Progenitor cell of endocrine pancreas (in vitro differentiated cells): ENCODE measurements at regions not wholly inside any gene's neighbourhood (a gene's known extent, or its start where the extent isn't known, plus 50 kb on each side); places are given as distances from the start of the nearest gene placed in this dataset.

Experiments used
- DNase-seq: peaks from one replicate; pipeline ENCODE4 v3.0.0; 2021; ENCODE audit warnings: low spot score; ENCODE audit not compliant: unreplicated experiment
- H3K27ac Mint-ChIP-seq: 2 replicates; pipeline ENCODE4 v1.8.0; 2021; ENCODE audit warnings: mild to moderate bottlenecking, moderate library complexity, mixed read lengths
- H3K27me3 Mint-ChIP-seq: 2 replicates; pipeline ENCODE4 v1.8.0; 2021; ENCODE audit warnings: mixed read lengths
- H3K36me3 Mint-ChIP-seq: 2 replicates; pipeline ENCODE4 v1.8.0; 2022; ENCODE audit warnings: mixed read lengths; ENCODE audit not compliant: insufficient read depth
- H3K4me1 Mint-ChIP-seq: 2 replicates; pipeline ENCODE4 v1.8.0; 2021; ENCODE audit warnings: low read depth, mixed read lengths
- H3K4me3 Mint-ChIP-seq: 2 replicates; pipeline ENCODE4 v1.8.0; 2021; ENCODE audit warnings: low read depth, mild to moderate bottlenecking, moderate library complexity, mixed read lengths
- H3K9me3 Mint-ChIP-seq: 2 replicates; pipeline ENCODE4 v1.8.0; 2021; ENCODE audit warnings: low read depth, mixed read lengths
- TF ChIP-seq, protein P1 (sequence below): fragments of 200-600 bp; sonication (generic); IDR thresholded peaks from one replicate; pipeline ENCODE4 v1.5.0; 2021; ENCODE audit warnings: antibody characterized with exemption, mild to moderate bottlenecking; ENCODE audit not compliant: unreplicated experiment

DNA sequence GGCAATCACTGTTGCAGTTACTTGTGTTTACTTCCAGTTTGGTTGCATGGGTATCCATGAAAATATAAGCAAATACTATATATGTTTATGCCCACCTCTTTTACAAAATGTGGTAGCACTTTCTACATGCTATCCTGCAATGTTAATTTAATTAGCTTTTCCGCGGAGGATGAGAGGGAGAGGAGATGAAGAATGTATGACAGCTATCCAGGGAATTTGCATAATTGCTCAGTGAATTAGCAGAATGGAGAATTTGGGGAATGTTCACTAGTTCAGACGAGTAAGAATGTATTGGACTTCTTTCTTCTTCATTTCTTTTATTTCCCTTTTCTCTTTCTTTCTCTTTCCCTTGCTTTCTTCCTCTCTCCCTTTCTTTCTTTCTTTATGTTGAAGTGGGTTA is 140.7 kb upstream of the SLC28A3 start:
- Mint-ChIP-seq H3K36me3 (no peaks in the 10 kb centered on the region), H3K4me1 (peaks cover 2% of the 10 kb centered on the region), H3K27ac (no peak overlapping the region), H3K27me3 (peaks cover 3% of the 10 kb centered on the region), H3K4me3 (no peak overlapping the region), H3K9me3 (peaks cover 4% of the 10 kb centered on the region)
- DNase-seq = no peak
- TF ChIP-seq, protein P1, sequence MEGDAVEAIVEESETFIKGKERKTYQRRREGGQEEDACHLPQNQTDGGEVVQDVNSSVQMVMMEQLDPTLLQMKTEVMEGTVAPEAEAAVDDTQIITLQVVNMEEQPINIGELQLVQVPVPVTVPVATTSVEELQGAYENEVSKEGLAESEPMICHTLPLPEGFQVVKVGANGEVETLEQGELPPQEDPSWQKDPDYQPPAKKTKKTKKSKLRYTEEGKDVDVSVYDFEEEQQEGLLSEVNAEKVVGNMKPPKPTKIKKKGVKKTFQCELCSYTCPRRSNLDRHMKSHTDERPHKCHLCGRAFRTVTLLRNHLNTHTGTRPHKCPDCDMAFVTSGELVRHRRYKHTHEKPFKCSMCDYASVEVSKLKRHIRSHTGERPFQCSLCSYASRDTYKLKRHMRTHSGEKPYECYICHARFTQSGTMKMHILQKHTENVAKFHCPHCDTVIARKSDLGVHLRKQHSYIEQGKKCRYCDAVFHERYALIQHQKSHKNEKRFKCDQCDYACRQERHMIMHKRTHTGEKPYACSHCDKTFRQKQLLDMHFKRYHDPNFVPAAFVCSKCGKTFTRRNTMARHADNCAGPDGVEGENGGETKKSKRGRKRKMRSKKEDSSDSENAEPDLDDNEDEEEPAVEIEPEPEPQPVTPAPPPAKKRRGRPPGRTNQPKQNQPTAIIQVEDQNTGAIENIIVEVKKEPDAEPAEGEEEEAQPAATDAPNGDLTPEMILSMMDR = no peak

DNA sequence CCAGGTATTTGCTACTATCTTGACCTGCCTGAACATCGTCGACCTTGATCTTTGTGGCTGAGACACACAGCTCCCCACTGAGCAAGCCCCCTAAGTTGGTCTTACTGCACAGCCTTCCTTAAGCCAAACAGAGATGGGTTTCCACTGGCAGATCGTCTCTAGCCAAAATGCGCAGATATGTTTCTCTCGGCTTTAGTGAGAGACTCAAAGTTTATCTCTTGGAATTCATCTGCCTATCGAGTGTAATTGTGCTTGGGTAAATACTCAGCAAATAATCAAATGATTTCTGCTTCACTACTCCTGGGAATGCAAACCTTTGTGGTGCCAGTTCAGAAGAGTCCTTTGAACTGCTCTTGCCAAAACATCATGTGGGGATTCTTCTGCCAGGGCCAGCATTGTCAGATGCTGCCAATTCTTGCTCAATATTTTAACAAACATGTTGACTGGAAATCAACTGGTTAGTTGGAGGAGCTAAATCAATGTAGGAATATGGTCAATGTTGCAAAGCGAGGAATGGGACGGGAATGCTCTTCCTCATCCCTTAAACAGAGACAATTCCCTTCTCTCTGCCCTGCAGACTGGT is 141.2 kb upstream of the SLC28A3 start:
- peaks cover 4% of the 10 kb centered on the region for H3K9me3 Mint-ChIP-seq
- no peak overlapping the region for H3K4me3 Mint-ChIP-seq
- H3K27me3 Mint-ChIP-seq = peaks cover 3% of the 10 kb centered on the region
- no peak overlapping the region for H3K27ac Mint-ChIP-seq
- TF ChIP-seq, protein P1 = no peak
- peaks cover 2% of the 10 kb centered on the region for H3K4me1 Mint-ChIP-seq
- DNase-seq = no peak
- no peaks in the 10 kb centered on the region for H3K36me3 Mint-ChIP-seq

DNA sequence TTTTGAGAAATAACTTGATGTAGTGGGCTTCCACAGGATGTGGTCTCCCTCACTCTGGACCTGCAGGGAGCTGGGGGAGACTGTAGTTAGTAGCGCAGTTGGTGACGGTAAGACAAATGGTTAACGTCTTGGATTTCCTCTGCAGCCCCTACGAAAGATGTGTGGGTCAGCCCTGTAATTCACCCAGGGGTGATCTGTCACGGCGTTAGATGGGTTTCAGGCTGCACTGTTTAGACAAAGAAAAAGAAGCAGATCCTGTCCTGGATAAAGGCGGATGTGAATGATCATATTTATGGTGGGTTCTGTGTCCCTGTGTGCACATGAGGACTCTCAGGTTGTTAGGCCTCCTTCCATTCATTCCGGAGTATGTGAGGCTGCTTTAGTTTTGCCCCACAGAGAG is 142.0 kb upstream of the SLC28A3 start:
- Mint-ChIP-seq H3K4me1 (peaks cover 2% of the 10 kb centered on the region), H3K4me3 (no peak overlapping the region), H3K27me3 (peaks cover 3% of the 10 kb centered on the region), H3K9me3 (peaks cover 4% of the 10 kb centered on the region), H3K36me3 (no peaks in the 10 kb centered on the region), H3K27ac (no peak overlapping the region)
- no peak for DNase-seq
- TF ChIP-seq, protein P1 = no peak

DNA sequence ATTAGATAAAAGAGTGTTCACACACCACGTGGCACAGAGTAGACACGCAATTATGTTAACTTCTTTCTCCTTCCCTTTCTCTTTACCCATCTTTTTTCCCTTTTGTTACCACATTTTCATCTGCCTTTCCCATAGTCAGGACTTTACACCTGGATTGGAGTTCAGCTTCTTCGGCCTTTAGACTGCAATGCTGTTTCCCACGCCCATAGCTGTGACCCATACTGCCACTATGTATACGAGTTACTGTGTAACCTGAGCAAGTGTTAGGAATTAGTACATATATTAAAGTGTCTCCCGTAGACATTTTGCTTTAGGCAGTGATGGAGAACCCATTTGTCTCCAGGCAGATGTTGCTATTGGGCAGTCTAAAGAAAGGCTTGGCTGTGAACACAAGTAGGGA is 143.6 kb upstream of the SLC28A3 start:
- DNase-seq = no peak
- TF ChIP-seq, protein P1 = no peak
- H3K36me3 Mint-ChIP-seq = no peaks in the 10 kb centered on the region
- H3K4me1 Mint-ChIP-seq = peaks cover 2% of the 10 kb centered on the region
- peaks cover 3% of the 10 kb centered on the region for H3K27me3 Mint-ChIP-seq
- H3K4me3 Mint-ChIP-seq = no peak overlapping the region
- peaks cover 4% of the 10 kb centered on the region for H3K9me3 Mint-ChIP-seq
- no peak overlapping the region for H3K27ac Mint-ChIP-seq

DNA sequence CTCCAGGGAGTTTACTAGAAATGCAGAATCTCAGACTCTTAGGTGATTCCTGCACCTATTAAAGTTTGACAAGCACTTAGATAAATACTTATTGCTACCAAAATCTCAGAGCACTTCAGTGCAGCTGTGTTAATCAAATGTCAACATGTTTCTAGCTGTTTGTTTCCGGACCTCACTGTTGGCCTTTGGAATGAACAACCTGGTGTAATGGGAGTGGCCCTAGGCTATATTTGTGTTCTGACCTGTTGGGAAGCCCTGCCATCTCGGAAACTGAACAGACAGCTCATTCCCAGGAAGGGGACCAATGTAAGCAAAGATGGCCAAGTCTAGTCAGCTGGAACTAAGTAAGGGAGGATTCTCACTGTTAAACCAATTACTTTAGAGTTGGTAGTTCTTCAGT is 145.0 kb upstream of the SLC28A3 start:
- Mint-ChIP-seq H3K9me3 (peaks cover 7% of the 10 kb centered on the region), H3K36me3 (no peaks in the 10 kb centered on the region), H3K4me3 (no peak overlapping the region), H3K27me3 (peaks cover 3% of the 10 kb centered on the region), H3K4me1 (peaks cover 2% of the 10 kb centered on the region), H3K27ac (no peak overlapping the region)
- TF ChIP-seq, protein P1 = no peak
- no peak for DNase-seq
